ENCODE measurements at regions not wholly inside any gene's neighbourhood (a gene's known extent, or its start where the extent isn't known, plus 50 kb on each side); places are given as distances from the start of the nearest gene placed in this dataset.

DNA sequence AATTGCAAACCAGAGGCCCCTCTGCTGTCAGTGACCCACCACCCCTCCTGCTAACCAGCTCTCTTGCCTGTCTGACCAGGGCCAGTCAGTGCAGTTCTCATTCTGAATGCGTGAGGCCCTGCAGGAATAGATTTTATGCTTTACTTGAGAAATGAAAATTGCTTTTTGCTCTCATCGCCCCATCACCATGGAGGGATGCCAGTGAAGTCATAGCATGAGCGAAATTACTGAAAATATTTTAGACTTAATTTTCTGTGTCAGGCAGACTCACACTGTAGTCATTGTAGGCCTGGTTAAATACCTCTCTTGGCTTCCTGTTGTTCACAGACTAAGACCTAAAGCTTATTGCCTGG is 490.5 kb upstream of the CDH5 start:
- no peak for DNase-seq

GRCh38 chr16:65875381-65876055 is 491.0 kb upstream of the CDH5 start:
- no peak for DNase-seq

- DNase-seq: no peak
Measured at GRCh38 chr16:65869261-65869660, 497.2 kb upstream of the CDH5 start.

DNA sequence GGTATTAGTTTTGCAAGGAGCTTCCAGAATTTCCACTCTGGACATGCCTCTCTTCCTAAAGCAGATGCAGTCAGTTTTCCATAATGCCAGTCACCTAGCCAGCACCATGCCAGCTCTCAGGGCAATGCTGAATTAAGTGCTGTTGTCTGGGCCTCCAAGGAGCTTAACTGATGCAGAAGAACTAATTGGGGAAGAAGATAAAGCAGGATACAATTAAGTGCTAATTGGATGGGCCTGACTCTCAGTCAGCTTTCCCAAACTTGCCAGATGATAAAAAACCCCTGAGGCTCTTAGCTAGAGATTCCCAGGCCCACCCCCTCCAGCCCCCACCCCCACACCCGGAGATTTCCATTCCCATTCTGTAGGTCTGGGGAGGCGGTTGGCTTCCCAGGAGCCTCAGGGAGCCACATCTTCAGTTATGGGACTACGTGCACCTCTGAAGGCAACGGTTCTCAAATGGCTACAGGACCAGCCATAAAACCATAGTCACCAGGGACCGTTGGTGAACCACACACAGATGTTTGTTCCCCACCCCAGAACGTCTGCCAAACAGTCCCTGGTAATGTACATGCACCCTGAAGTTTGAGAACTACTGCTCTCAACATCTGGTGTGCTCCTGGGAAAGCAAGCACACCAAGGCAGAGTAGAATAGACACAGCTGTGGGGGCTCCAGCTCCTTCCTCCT is 499.1 kb upstream of the CDH5 start:
- no peak for DNase-seq

- no peak for DNase-seq
Measured at GRCh38 chr16:65863236-65863635, 503.3 kb upstream of the CDH5 start.

GRCh38 chr16:65861131-65861731 is 505.3 kb upstream of the CDH5 start:
- DNase-seq: no peak

GRCh38 chr16:65855171-65856145 is 511.0 kb upstream of the CDH5 start:
- no peak for DNase-seq

- no peak for DNase-seq
Measured at GRCh38 chr16:65846210-65846602, 520.3 kb upstream of the CDH5 start.

DNA sequence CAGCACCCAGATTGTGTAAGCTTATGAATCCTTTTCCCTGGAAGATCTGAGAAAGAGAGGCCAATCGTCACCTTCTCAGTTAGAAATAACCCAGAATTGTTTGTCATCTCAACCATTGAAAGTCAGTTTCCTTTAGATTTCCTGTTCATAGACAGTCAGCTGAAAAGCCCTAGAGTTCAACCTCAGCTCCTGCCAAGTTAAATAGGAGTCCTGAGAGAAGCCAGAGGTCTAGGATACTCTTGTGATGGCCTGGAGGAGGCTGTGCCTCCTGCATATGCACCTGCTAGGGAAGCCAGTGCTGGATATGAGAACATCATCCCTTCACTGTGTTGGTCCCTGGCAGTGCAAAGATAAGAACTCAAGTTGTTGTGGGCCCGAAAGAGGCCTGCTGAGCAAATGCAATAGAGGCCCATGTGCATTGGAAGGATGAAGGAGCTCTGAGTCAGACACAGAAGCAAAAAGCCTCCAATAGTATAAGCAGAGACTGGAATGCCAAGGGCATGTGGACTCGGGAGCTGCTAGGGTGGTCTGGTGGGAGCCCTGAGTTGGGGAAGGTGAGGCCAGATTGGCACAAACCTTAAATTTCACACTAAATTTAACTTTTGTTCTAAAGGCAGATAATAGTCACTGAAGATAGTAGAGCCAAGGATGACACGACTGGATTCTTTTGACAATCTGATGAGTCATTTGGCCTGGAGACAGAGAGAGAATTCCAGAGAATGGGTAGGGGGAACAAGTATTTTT is 520.9 kb upstream of the CDH5 start:
- DNase-seq: no peak

DNA sequence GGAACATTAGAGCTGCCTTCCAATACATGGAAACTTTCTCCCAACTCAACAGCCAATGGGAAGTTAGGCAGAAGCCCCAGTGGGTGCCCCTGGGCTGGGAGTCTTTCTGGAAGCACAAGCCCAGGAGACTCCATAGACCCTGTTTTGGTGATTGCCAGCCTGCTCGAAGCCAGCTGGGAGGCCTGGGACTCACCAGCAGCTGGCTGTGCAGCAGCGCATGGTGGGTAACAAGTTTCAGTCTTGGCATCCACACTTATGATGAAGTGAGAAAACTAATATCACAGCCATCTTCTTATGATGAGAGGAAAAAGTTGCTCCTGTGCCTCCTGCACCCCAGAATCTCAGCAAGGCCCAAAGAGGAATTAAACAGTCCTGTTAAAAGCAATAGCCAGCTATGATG is 522.5 kb upstream of the CDH5 start:
- no peak for DNase-seq

GRCh38 chr16:65842067-65842466 is 524.4 kb upstream of the CDH5 start:
- DNase-seq: no peak

DNA sequence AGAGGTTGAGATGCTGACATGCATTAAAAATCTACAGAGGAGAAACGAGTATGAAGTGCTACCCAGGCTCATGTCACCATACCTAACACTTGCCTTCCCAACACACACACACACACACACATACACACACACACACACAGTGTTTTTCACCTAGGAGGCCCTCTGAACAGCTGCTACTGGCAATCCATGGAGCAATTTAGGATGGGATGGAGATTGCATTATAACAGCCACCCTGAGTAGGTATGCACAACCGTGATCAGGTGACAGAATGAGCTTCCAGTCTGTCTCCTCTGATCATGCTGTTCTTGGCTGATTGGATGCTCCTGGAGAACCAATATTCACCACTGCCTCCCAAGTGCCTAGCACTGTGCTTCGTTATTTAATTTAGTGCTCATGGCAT is 528.5 kb upstream of the CDH5 start:
- no peak for DNase-seq

DNA sequence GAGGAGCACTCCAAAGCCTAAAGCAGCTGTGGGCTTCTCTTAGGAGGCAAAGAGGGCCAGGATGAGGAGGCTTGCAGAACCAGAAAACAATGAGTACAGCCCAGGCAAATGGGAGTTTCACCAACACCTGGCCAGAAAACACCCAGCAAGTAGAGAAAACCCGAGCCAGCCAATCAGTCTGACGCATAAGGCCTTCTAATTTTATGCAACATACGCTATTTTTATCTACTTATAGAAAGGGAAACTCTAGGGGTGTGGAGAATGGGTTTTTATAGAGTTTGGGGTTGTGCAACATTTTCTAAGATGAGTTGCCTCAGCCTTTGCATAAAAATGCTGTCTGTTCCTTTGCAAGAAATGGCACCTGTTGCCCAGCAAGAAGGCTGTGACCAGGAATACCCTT is 529.0 kb upstream of the CDH5 start:
- DNase-seq: no peak

- no peak for DNase-seq
Measured at GRCh38 chr16:65834688-65835087, 531.8 kb upstream of the CDH5 start.

DNA sequence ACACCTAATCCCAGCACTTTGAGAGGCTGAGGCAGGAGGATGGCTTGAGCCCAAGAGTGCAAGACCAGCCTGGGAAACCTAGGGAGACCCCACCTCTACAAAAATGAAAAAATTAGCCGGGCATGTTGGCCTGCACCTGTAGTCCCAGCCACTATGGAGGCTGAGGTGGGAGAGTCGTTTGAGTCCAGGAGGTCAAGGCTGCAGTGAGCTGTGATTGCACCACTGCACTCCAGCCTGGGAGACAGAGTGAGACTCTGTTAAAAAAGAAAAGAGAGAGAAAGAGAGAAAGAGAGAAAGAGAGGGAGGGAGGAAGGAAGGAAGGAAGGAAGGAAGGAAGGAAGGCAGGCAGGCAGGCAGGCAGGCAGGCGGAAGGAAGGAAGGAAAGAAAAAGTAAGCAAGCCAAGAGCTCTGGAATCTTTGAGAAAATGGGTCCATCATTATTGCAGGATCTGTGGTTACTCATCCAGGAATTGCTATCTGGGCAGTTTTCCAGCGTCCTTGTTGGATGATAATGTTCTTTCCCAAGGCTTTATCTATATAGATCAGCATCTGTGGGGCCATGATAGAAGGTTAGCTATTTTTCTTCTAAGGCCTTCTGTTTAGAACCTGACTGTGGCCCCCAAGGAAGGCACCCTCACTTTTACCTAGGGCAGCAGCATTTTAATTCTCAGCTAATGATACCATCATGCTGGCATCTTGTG is 533.2 kb upstream of the CDH5 start:
- DNase-seq: no peak

- DNase-seq: no peak
Measured at GRCh38 chr16:65832679-65833078, 533.8 kb upstream of the CDH5 start.

- no peak for DNase-seq
Measured at GRCh38 chr16:65831903-65832666, 534.4 kb upstream of the CDH5 start.

DNA sequence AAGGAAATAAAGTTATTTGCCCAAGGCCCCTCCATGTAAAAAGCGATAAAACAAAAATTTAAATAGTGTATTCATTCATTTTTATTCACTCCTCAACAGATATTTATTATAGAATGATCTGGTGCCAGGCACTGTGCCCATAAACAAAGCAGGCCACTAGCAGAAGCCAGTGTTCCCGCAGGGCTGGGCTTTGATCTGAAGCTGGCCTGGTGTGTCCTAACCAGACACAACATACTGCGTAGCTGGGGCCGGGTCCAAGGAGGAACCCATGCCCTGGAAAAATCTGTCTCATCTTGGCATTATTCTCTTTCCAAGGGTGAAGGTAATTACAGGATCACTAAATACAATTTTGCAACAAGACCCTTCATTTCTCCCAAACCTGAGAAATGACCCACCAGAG is 537.4 kb upstream of the CDH5 start:
- no peak for DNase-seq

DNA sequence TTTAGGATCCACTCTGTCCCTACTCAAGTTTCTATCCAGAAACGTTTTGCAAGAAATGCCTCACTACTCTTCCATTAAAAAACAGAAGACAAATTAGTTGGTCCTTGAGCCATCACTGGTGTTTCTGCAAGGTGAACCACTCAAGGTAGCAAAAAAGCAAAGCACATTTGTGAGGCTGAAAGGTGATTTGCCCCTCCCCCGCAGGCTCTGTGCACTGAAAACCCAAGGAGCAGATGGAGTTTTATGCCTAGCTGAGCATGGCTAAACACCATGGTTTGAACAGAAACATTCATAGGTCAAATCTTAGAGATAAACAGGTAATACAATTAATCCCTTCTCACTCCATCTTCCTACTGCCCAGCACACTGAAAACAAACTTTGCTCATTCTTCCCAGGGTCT is 538.2 kb upstream of the CDH5 start:
- DNase-seq: no peak

DNA sequence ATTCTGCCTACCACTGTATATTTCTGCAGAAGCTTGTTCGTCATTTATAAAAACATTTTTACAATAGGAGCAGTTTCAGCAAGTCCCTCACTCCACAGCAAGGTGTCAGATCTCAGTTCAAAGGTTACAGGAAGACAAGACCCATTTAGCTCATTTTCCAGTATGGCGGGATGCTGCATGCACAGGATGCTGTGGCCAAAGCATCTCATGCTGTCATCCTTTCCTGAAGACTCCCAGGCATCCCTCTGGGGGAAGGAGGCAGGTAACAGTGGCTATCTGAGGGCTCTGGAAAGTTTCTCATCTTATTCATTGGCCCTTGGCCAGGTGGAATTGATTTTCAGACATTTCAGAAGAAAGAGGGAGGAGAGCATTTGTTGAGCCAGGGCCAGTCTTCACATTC is 539.3 kb upstream of the CDH5 start:
- DNase-seq: no peak

DNA sequence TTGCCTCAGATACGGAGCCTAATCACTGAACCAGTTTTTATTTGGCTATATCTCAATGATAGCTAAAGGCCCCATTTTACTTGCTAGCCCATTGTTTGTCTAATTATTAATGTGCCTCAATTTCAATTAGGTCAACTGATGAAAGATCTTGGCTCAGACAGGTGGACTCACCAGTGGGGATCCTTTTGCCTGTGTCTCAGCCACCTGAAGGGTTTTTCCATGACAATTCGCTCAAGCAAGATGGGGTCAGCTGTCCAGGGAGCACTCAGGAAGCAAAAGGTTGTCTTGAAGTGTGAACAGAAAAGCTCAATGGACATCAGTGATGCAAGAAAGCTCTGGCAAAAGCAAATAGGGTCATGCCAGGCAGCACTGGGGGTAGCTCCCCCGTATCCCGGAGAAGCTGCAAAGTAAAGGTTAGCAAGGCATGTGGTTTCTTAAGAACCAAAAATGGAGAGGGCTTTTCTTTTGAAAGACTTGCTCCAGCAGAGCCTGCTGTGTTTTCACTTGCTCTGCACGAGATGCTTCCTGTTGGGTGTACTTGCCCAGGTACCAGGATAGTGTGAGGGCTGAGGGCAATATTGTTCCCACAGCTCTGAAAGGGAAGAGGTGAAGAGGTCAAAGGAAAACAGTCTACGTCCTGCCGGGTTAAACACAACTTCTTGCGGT is 541.2 kb upstream of the CDH5 start:
- no peak for DNase-seq

Measured in NCI-H526 (cell line).